ENCODE measurements at regions not wholly inside any gene's neighbourhood (a gene's known extent, or its start where the extent isn't known, plus 50 kb on each side); places are given as distances from the start of the nearest gene placed in this dataset.

DNA sequence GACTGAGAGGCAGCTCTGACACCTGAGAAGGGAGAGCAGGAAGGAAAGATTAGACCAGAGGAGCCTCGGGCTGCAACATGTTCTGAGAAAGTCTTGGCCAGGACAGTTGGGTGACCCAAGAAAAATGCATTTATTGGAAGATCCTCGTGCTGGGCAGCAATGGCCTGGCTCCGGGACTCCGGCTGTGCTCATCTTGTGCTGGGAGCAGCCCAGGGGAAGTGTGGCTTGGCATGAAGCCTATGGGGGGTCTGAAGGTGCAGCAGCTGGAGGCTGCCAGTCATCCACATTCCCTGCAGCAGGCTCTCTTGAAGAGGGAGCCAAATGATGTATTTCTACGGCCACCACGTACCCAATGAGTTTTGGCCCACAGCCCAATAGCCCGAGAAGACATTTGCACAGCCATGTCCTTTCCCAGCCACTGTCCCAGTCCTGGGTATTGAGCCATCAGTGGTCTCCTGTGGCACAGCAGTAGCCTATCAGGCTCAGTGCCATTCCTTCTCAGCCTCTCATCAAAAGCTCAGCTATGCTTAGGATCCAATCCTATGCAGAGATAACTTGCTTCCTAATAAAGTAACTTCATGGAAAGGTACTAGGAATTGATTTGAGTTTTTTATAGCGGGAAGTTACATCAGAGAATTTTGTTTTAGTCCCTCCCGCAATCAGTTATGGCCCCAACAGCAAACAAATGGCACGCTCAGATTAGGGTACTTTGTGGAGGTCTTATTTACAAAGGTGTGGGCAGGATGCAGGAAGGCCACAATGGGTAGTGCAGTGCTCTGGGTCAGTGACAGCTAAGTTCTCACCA is 76.0 kb upstream of the MEDAG start:
- dilution Hi-C loops (cut with MboI; ENCODE audit: extremely low pct_ligation_motif_present, low sequenced_read_pairs) = no loop called here
- peak; percentile 57 for FAIRE-seq
- H3K9me1 ChIP-seq (ENCODE audit: control insufficient read depth, extremely low read depth, insufficient read depth, low read length) = no peaks in the 10 kb centered on the region
- H3K27ac ChIP-seq (ENCODE audit: control insufficient read depth, insufficient read depth, low read length) = peak overlapping the region; percentile 67
- H3K79me2 ChIP-seq (ENCODE audit: control insufficient read depth, insufficient read depth, low read length) = no peaks in the 10 kb centered on the region
- no peaks in the 10 kb centered on the region for H3K9me3 ChIP-seq (ENCODE audit: control insufficient read depth, low read depth, low read length)
- peak overlapping the region; percentile 49 for H3K4me2 ChIP-seq (ENCODE audit: control insufficient read depth, extremely low read depth, insufficient read depth, low read depth, low read length)
- H3K36me3 ChIP-seq (ENCODE audit: control insufficient read depth in 2 of 2, extremely low read depth in 1 of 2, insufficient read depth in 2 of 2, low read length in 2 of 2) = no peaks in the 10 kb centered on the region
- no peak overlapping the region for H2AFZ ChIP-seq (ENCODE audit: control insufficient read depth, low read length)
- H4K20me1 ChIP-seq (ENCODE audit: control insufficient read depth, extremely low read depth, insufficient read depth, low read length) = no peaks in the 10 kb centered on the region
- no peak overlapping the region for H3K9ac ChIP-seq (ENCODE audit: control insufficient read depth, extremely low read depth, insufficient read depth, low read length)
- DNase-seq (ENCODE audit: low read depth, low spot score) = no peak
- no peaks in the 10 kb centered on the region for H3K27me3 ChIP-seq (ENCODE audit: control insufficient read depth, extremely low read depth, insufficient read depth, low read length)
- TF ChIP-seq, protein P1, sequence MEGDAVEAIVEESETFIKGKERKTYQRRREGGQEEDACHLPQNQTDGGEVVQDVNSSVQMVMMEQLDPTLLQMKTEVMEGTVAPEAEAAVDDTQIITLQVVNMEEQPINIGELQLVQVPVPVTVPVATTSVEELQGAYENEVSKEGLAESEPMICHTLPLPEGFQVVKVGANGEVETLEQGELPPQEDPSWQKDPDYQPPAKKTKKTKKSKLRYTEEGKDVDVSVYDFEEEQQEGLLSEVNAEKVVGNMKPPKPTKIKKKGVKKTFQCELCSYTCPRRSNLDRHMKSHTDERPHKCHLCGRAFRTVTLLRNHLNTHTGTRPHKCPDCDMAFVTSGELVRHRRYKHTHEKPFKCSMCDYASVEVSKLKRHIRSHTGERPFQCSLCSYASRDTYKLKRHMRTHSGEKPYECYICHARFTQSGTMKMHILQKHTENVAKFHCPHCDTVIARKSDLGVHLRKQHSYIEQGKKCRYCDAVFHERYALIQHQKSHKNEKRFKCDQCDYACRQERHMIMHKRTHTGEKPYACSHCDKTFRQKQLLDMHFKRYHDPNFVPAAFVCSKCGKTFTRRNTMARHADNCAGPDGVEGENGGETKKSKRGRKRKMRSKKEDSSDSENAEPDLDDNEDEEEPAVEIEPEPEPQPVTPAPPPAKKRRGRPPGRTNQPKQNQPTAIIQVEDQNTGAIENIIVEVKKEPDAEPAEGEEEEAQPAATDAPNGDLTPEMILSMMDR (optimal IDR thresholded peaks at IDR 0.05 in 1 of 3, IDR thresholded peaks at IDR 0.05 in 1 of 3, conservative IDR thresholded peaks at IDR 0.05 in 1 of 3; ENCODE audit: extremely low read depth in 1 of 3, insufficient read depth in 2 of 3, low read length in 3 of 3) = no peak
- TF ChIP-seq EZH2 (IDR thresholded peaks at IDR 0.05; ENCODE audit: low read length) = no peak
- H3K4me3 ChIP-seq (ENCODE audit: control insufficient read depth in 2 of 3, extremely low read depth in 1 of 3, insufficient read depth in 2 of 3, low read depth in 1 of 3, low read length in 3 of 3) = no peak overlapping the region
- H3K4me1 ChIP-seq (ENCODE audit: control insufficient read depth, extremely low read depth, insufficient read depth, low read length) = peaks cover 44% of the 10 kb centered on the region

DNA sequence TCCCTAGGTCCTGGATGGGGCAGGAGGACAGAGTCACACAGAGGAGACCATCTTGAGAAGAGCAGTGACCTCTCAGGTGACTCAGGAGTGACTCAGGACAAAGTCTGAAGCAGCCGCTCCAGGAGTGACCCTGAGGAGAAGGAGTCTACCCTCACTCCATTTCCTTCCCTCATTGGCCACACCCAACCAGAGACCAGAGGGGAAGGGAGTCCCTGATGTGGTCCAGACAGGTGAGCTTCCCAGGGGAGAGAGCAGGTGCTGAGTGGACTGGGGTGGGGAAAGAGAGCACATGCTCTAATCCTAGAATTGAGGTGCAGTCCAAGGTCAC is 75.5 kb upstream of the MEDAG start:
- Histone ChIP-seq H4K20me1 (ENCODE audit: control insufficient read depth, extremely low read depth, insufficient read depth, low read length) (no peaks in the 10 kb centered on the region), H3K4me3 (ENCODE audit: control insufficient read depth in 2 of 3, extremely low read depth in 1 of 3, insufficient read depth in 2 of 3, low read depth in 1 of 3, low read length in 3 of 3) (no peak overlapping the region), H2AFZ (ENCODE audit: control insufficient read depth, low read length) (no peak overlapping the region), H3K4me2 (ENCODE audit: control insufficient read depth, extremely low read depth, insufficient read depth, low read depth, low read length) (no peak overlapping the region), H3K27ac (ENCODE audit: control insufficient read depth, insufficient read depth, low read length) (no peak overlapping the region), H3K4me1 (ENCODE audit: control insufficient read depth, extremely low read depth, insufficient read depth, low read length) (peaks cover 44% of the 10 kb centered on the region), H3K9me3 (ENCODE audit: control insufficient read depth, low read depth, low read length) (no peaks in the 10 kb centered on the region), H3K79me2 (ENCODE audit: control insufficient read depth, insufficient read depth, low read length) (no peaks in the 10 kb centered on the region), H3K9me1 (ENCODE audit: control insufficient read depth, extremely low read depth, insufficient read depth, low read length) (no peaks in the 10 kb centered on the region), H3K9ac (ENCODE audit: control insufficient read depth, extremely low read depth, insufficient read depth, low read length) (no peak overlapping the region), H3K27me3 (ENCODE audit: control insufficient read depth, extremely low read depth, insufficient read depth, low read length) (no peaks in the 10 kb centered on the region), H3K36me3 (ENCODE audit: control insufficient read depth in 2 of 2, extremely low read depth in 1 of 2, insufficient read depth in 2 of 2, low read length in 2 of 2) (no peaks in the 10 kb centered on the region)
- DNase-seq (ENCODE audit: low read depth, low spot score) (no peak), FAIRE-seq (peak; percentile 13)
- TF ChIP-seq EZH2 (IDR thresholded peaks at IDR 0.05; ENCODE audit: low read length) = no peak
- TF ChIP-seq, protein P1 (optimal IDR thresholded peaks at IDR 0.05 in 1 of 3, IDR thresholded peaks at IDR 0.05 in 1 of 3, conservative IDR thresholded peaks at IDR 0.05 in 1 of 3; ENCODE audit: extremely low read depth in 1 of 3, insufficient read depth in 2 of 3, low read length in 3 of 3) = no peak
- dilution Hi-C loops (cut with MboI; ENCODE audit: extremely low pct_ligation_motif_present, low sequenced_read_pairs) = no loop called here
